Suppressor macrophage treated with lipopolysaccharide for 4 hours (primary cell): ENCODE measurements at regions not wholly inside any gene's neighbourhood (a gene's known extent, or its start where the extent isn't known, plus 50 kb on each side); places are given as distances from the start of the nearest gene placed in this dataset.
"Not testable (repeated sequence)": the region's sequence is repeated elsewhere in the genome, so short reads cannot be mapped to it uniquely, and the experiment has no call there.

ENCODE experiments used
- DNase-seq: peaks from one replicate; pipeline ENCODE4 v3.0.0-alpha.2; 2020

GRCh38 chr11:134942681-134943080, 530.6 kb upstream of the B3GAT1 start:
- no peak for DNase-seq

DNA sequence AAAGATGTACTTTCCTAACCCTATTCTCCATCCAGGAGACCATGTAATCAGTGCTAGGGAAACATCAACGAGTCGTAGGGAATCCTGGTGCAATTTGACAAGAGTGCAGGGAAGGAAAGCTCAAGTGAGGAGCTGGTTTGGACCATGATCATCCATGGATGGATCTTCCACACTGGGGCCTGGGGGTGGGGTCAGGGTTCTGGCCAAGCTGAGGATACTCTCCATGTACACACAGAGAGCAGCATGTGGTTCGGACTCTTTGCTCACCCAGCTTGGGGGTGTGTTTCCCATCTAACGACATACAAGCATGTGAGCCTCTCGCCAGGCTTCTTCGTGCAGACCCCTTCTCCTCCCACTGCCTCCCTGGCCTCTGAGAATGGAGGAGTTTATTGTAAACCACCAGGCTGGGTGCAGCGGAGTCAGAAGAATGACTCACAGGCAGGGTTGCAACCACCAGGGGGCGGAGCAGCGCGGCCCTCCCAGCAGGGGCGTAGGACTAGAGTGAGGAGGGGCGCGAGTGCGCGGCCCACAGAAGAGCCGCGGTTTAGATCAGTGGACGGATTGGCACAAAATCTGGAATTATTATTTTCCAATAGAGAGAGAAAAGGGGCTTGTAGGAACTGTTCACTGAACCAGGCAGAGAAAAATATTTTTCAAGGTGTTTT, 530.0 kb upstream of the B3GAT1 start:
- not testable (repeated sequence) for DNase-seq

DNA sequence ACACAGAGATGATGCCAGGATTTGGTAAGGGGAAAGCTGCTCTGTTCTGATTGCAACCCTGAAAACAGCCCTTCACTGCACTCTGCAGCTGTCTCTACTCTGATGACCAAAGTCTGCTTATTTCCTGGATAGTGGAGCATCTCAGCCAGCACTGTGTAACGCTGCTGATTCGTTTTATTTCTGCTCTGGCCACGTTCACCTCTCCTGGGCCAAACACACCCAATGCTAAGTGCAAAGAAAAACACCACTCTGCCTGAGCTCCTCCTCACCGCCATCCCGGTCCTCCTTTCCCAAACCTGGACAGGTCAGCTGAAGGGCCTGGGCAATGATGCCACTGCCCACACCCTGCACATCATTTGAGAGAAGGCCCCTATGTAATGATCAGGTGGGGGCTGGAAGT, 529.3 kb upstream of the B3GAT1 start:
- no peak for DNase-seq

- DNase-seq, result no peak
These were observed 528.5 kb upstream of the B3GAT1 start for GRCh38 chr11:134940441-134941126.

GRCh38 chr11:134939905-134940304, 527.9 kb upstream of the B3GAT1 start:
- DNase-seq, result no peak

GRCh38 chr11:134939031-134939430, 527.0 kb upstream of the B3GAT1 start:
- DNase-seq, result no peak

- no peak for DNase-seq
These were observed 526.2 kb upstream of the B3GAT1 start for GRCh38 chr11:134938212-134938611.

DNA sequence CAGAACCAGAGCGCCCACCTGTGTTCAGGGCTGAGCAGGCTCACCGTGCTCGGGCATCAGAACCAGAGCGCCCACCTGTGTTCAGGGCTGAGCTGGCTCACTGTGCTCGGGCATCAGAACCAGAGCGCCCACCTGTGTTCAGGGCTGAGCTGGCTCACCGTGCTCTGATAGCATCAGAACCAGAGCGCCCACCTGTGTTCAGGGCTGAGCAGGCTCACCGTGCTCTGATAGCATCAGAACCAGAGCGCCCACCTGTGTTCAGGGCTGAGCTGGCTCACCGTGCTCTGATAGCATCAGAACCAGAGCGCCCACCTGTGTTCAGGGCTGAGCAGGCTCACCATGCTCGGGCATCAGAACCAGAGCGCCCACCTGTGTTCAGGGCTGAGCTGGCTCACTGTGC, 525.2 kb upstream of the B3GAT1 start:
- DNase-seq, result not testable (repeated sequence)

DNA sequence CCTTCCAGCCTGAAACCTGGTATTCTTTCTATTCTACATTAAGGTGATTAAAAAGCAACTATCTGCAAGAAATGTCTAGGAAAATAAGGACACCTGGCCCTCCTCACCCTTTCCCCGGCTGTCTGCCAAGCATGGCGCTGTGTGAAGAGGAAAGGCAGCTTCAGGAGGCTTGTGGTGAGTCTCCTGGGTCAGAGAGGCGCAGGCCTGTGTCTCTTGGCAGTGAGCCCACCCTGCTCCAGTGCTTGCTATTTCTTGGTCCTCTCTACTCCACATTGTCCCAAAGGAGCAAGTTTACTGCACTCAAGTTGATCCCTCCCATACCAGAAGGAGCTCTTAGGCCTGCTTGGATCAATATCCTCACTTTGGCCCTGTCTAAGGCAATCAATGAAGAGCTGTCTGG, 520.7 kb upstream of the B3GAT1 start:
- DNase-seq, result no peak

DNA sequence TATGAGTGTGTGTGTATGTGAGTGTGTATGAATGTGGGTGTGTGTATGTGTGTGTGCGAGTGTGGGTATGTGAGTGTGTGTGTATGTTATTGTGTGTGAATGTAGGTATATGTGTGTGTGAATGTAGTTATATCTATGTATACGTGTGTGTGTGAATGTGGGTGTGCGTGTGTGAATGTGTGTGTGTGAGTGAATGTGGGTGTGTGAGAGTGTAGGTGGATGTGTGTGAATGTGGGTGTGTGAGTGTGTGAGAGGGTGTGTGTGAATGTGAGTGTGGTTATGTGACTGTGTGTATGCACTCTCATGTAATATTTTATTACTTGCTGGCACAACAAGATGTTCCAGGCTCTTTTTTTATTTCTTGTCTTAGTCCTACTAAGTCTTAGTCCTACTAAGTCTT, 513.4 kb upstream of the B3GAT1 start:
- DNase-seq, result no peak

GRCh38 chr11:134923441-134923840, 511.4 kb upstream of the B3GAT1 start:
- DNase-seq, result no peak

DNA sequence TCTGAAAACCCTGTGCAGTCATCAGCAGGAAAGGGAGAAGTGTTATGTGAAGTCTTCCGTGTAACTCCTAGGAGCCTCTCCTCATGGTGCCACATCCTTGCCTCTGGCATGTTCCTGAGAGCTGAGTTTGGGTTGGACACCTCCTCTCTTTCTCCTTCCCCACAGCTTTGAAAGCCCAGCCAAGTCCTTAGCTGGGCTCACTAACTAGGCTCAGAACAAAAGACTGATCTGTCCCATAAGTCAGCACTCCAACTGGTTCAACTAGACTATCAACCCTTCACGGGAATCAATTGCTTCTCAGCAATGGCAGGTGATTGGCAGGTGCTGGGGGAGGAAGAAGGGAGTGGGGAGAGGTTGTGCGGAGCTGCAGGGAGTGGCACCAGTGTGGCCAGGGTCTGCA, 509.9 kb upstream of the B3GAT1 start:
- no peak for DNase-seq

- no peak for DNase-seq
These were observed 509.0 kb upstream of the B3GAT1 start for GRCh38 chr11:134920851-134921608.

- no peak for DNase-seq
These were observed 504.6 kb upstream of the B3GAT1 start for GRCh38 chr11:134916421-134917213.

DNA sequence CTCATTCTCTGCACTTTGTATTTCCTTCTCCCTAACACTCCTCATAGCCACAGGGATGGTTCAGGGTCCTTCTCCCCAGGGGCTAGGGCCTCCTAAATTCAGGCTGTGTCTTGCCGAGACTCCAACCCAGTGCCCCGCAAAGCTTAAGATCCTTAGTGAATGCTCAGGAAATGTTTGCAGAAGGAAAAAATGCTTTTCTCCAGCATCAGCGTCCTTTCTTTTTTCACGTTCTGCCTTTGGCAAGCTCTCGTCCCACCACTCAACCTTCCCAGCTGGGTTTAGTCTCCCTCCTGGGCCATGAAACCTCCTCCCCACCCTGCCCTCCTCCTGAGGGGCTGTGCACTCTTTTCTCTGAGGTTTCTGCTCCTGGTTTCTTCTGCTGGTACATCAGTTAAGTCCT, 503.8 kb upstream of the B3GAT1 start:
- DNase-seq, result no peak

DNA sequence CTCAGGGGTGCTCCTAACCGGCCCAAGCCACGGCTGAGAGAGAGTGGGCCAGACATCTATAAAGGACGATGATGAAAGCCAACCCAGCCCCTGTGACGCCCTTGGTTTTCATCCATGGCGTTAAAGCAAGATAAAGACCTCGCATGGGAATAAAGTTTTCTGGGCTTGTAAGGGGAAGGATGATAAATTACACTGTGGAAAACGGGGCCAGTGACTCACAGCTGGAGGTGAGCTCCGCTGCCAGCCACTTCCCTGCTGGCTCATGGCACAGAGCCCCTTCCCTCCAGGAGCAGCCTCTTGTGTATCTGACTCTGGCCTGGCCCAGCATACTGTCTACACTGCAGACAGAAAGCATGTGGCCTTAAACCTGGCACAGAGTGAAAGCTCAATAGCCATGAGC, 503.2 kb upstream of the B3GAT1 start:
- DNase-seq, result no peak

DNA sequence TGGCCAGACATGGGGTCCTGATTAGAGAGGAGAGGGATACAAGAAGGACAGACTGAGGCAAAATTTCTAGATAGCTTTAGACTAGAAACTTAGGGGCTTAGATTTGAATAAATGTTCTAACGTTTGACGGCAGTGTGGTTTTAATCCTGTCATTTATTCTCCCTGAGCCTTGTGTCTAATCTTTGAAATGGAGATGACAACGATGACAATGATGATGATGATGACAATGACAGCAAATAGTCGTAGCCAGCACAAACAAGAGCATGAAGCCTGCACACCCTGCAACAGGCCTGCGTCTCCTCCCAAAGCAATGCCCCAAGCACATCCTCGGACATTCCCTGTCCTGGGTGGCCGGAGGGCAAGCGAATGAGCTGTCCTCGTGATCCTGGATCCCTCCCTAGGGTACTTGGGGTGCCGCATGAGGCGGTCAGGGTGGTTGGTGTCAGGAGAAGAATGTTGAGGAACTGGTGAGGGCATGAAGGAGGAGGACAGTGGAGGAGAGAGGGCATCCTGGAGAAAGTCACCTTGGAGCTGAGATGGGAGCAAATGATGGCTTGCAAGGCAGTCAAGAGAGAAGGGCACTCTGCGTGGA, 502.1 kb upstream of the B3GAT1 start:
- DNase-seq, result no peak

GRCh38 chr11:134913391-134913790, 501.3 kb upstream of the B3GAT1 start:
- no peak for DNase-seq

- DNase-seq, result no peak
These were observed 499.6 kb upstream of the B3GAT1 start for GRCh38 chr11:134911514-134912180.

- DNase-seq, result no peak
These were observed 496.5 kb upstream of the B3GAT1 start for GRCh38 chr11:134908583-134908982.

DNA sequence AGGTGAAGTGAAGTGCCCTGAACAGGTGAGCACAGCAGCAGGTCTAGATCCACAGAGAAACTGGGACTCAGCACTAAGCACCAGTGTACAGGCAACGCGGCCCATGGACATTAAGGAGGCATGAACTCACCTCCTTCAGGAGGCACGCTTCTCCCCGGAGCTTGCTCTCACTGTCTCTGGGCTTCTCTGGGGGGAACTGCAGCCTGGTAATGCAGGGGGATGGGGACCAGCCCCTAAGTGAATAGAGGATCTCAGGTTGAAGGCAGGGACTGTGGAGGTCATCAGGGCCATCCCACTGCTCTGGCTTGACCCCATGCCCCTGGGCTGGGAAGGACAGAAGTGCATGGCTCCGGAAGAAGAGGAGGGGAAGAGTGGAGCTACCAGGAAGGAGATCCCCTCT, 495.6 kb upstream of the B3GAT1 start:
- no peak for DNase-seq

DNA sequence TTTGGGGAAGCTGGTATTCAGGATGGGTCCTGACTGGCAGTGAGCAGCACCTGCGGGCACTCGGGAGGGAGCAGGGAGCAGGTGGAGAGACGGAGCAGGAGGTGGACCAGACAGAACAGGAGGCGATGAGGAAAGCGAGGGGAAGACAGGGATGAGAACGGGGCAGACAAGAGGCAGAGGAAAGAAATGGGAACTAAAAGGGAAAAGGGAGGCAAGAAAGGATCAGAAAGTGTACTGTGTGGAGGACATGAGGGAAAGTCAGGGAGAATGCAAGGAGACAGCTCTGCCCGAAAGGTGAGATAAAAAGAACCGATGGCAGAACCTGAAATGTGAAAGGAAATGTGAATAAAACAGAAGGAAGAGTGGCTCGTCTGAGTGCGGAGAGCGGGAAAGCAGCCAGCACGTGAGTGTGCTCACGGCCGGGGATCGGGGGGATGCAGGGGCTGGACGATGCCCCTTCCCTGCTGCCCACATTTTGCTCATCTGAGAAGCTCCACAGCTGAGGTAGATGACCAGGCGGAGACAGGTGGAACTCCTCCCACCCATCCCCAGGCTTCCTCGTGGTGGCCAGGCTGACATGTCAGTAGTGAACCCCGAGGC, 494.4 kb upstream of the B3GAT1 start:
- no peak for DNase-seq
